ENCODE measurements at regions not wholly inside any gene's neighbourhood (a gene's known extent, or its start where the extent isn't known, plus 50 kb on each side); places are given as distances from the start of the nearest gene placed in this dataset.

DNA sequence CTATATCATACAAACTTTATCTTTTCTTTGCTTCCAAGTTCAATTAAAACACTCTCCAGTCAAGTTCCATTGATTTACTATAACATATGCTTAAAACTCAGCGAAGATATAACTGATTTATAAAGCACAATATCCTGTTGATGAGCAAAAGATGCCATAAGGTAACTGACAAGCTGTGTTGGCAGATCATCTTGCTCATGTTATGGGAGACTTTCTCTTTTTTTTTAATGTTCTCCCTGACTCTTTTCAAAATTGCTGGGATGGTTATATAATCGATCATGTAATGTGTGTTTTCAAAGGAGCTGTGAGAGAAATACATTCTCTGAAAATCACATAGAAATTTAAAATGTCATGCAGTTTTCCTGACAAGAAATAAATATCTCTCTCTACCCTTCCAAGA, 293.5 kb downstream of the MED10 start:
- no peak for TF ChIP-seq EZH2phosphoT487 (IDR thresholded peaks at IDR 0.05; ENCODE audit: borderline replicate concordance, low read length)
- TF ChIP-seq, protein P1, sequence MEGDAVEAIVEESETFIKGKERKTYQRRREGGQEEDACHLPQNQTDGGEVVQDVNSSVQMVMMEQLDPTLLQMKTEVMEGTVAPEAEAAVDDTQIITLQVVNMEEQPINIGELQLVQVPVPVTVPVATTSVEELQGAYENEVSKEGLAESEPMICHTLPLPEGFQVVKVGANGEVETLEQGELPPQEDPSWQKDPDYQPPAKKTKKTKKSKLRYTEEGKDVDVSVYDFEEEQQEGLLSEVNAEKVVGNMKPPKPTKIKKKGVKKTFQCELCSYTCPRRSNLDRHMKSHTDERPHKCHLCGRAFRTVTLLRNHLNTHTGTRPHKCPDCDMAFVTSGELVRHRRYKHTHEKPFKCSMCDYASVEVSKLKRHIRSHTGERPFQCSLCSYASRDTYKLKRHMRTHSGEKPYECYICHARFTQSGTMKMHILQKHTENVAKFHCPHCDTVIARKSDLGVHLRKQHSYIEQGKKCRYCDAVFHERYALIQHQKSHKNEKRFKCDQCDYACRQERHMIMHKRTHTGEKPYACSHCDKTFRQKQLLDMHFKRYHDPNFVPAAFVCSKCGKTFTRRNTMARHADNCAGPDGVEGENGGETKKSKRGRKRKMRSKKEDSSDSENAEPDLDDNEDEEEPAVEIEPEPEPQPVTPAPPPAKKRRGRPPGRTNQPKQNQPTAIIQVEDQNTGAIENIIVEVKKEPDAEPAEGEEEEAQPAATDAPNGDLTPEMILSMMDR (IDR thresholded peaks at IDR 0.05; ENCODE audit: low read depth, low read length, poor library complexity, severe bottlenecking) = no peak
- Histone ChIP-seq H3K79me2 (ENCODE audit: control insufficient read depth, low read length) (no peaks in the 10 kb centered on the region), H3K4me2 (ENCODE audit: low read length) (no peak overlapping the region), H3K36me3 (ENCODE audit: control insufficient read depth, low read length) (no peaks in the 10 kb centered on the region), H3K4me3 (ENCODE audit: low read length) (no peak overlapping the region), H3K4me1 (ENCODE audit: control insufficient read depth, low read length) (no peaks in the 10 kb centered on the region), H3F3A (ENCODE audit: control insufficient read depth, insufficient read depth) (no peaks in the 10 kb centered on the region), H4K20me1 (ENCODE audit: control insufficient read depth, insufficient read depth, low read depth, low read length) (no peaks in the 10 kb centered on the region), H3K27me3 (ENCODE audit: control insufficient read depth, low read length) (no peaks in the 10 kb centered on the region), H3K9me2 (replicated peaks; ENCODE audit: control insufficient read depth, low read length) (no peaks in the 10 kb centered on the region), H3K9me3 (ENCODE audit: control insufficient read depth, insufficient read depth, low read length) (no peaks in the 10 kb centered on the region; the same call in 1 of the 2 replicates), H3K27ac (ENCODE audit: low read depth, low read length) (no peak overlapping the region)

DNA sequence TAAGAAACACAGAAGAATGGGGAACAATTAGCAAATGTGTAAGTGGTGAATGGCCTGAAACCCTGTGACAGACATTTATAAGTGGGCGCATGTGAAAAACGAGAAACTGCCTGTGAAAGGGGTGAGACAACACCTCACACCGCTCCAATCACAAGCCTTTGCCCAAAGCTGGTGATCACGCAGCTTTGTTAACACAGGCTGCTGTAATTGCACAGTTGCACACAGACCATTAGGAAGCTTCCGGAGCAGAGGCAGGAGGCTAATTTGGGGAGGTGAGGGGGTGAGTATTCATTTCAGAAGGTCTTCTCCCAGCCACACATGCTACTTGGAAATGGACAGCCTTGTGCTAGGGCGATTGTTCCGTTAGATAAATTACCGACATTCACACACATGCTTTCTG, 294.0 kb downstream of the MED10 start:
- H3F3A ChIP-seq (ENCODE audit: control insufficient read depth, insufficient read depth) = no peaks in the 10 kb centered on the region
- H3K27me3 ChIP-seq (ENCODE audit: control insufficient read depth, low read length) = no peaks in the 10 kb centered on the region
- no peaks in the 10 kb centered on the region for H3K9me2 ChIP-seq (replicated peaks; ENCODE audit: control insufficient read depth, low read length)
- no peaks in the 10 kb centered on the region; the same call in 1 of the 2 replicates for H3K9me3 ChIP-seq (ENCODE audit: control insufficient read depth, insufficient read depth, low read length)
- H3K27ac ChIP-seq (ENCODE audit: low read depth, low read length) = no peak overlapping the region
- H3K4me2 ChIP-seq (ENCODE audit: low read length) = no peak overlapping the region
- no peaks in the 10 kb centered on the region for H3K79me2 ChIP-seq (ENCODE audit: control insufficient read depth, low read length)
- no peaks in the 10 kb centered on the region for H3K4me1 ChIP-seq (ENCODE audit: control insufficient read depth, low read length)
- H3K4me3 ChIP-seq (ENCODE audit: low read length) = no peak overlapping the region
- no peaks in the 10 kb centered on the region for H3K36me3 ChIP-seq (ENCODE audit: control insufficient read depth, low read length)
- TF ChIP-seq EZH2phosphoT487 (IDR thresholded peaks at IDR 0.05; ENCODE audit: borderline replicate concordance, low read length) = no peak
- TF ChIP-seq, protein P1 (IDR thresholded peaks at IDR 0.05; ENCODE audit: low read depth, low read length, poor library complexity, severe bottlenecking) = no peak
- no peaks in the 10 kb centered on the region for H4K20me1 ChIP-seq (ENCODE audit: control insufficient read depth, insufficient read depth, low read depth, low read length)

DNA sequence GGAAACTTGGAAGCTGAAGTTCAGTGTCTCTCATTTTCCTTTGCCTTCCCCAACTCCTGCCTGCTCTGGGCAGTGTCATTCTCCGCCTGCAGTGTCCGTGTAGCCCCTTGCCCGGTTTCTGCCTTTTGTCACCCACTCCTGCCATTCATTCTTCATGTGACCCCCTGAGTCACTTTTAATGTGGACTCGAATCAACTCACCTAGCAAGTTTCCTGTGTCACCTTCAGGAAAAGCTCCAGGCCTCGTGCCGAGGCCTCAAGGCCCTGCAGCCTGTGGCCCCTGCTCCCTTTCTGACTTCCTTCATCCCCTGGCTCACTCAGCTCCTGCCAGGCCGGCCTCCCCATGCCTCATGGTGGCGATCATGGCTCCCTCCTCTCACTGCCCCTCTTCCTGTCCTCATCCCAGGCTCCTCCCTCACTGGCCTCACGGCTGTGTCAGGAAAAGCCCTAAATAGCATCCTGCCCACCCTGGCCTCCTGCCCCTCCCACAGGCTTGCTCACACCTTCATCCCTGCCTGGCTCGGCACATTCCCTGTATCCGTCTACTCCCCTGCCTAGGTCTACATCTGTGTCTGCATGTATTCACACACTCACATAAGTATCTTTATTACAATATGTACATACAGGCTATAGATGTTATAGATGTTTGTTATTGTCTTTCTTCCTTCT, 294.9 kb downstream of the MED10 start:
- no peaks in the 10 kb centered on the region for H3K36me3 ChIP-seq (ENCODE audit: control insufficient read depth, low read length)
- H3K9me2 ChIP-seq (replicated peaks; ENCODE audit: control insufficient read depth, low read length) = no peaks in the 10 kb centered on the region
- H4K20me1 ChIP-seq (ENCODE audit: control insufficient read depth, insufficient read depth, low read depth, low read length) = no peaks in the 10 kb centered on the region
- H3K9me3 ChIP-seq (ENCODE audit: control insufficient read depth, insufficient read depth, low read length) = no peaks in the 10 kb centered on the region; the same call in 1 of the 2 replicates
- no peaks in the 10 kb centered on the region for H3F3A ChIP-seq (ENCODE audit: control insufficient read depth, insufficient read depth)
- H3K4me2 ChIP-seq (ENCODE audit: low read length) = no peak overlapping the region
- no peak overlapping the region for H3K27ac ChIP-seq (ENCODE audit: low read depth, low read length)
- no peaks in the 10 kb centered on the region for H3K4me1 ChIP-seq (ENCODE audit: control insufficient read depth, low read length)
- TF ChIP-seq, protein P1 (IDR thresholded peaks at IDR 0.05; ENCODE audit: low read depth, low read length, poor library complexity, severe bottlenecking) = no peak
- no peak for TF ChIP-seq EZH2phosphoT487 (IDR thresholded peaks at IDR 0.05; ENCODE audit: borderline replicate concordance, low read length)
- H3K79me2 ChIP-seq (ENCODE audit: control insufficient read depth, low read length) = no peaks in the 10 kb centered on the region
- H3K27me3 ChIP-seq (ENCODE audit: control insufficient read depth, low read length) = no peaks in the 10 kb centered on the region
- H3K4me3 ChIP-seq (ENCODE audit: low read length) = no peak overlapping the region

Data from DOHH2 (cell line).